A204.1 (cell line): ENCODE measurements at regions not wholly inside any gene's neighbourhood (a gene's known extent, or its start where the extent isn't known, plus 50 kb on each side); places are given as distances from the start of the nearest gene placed in this dataset.

Experiments used
- FAIRE-seq: peaks from 2 replicates; lab custom pipeline; 2012; peaks lifted over from hg19 to GRCh38; lab: Jason Lieb, UNC

- no peak for FAIRE-seq
Observed at GRCh38 chr2:129760669-129761068, 218.8 kb upstream of the RAB6C start.

DNA sequence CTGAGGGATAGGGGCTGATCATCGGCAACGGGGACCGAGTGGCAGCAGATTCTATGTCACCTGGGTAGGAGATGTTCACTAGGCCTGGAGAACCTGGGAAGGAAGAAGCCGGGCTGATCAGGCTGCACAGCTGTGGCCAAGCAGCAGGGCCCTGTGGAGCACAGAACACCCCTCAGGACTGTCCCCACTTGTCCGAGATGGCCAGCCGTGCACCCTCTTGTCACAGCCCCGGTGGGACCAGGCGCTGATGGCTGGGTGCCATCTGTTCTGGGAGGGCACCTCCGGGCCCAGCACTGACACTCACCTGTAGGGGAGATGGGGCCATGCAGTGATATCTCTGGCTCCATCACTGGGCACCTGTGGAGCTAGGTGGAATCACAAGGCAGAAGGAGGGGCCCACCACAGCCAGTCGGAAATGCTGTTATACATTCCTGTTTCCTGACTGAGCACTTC is 217.9 kb upstream of the RAB6C start:
- no peak for FAIRE-seq

- FAIRE-seq = no peak
Observed at GRCh38 chr2:129762386-129763189, 216.9 kb upstream of the RAB6C start.

DNA sequence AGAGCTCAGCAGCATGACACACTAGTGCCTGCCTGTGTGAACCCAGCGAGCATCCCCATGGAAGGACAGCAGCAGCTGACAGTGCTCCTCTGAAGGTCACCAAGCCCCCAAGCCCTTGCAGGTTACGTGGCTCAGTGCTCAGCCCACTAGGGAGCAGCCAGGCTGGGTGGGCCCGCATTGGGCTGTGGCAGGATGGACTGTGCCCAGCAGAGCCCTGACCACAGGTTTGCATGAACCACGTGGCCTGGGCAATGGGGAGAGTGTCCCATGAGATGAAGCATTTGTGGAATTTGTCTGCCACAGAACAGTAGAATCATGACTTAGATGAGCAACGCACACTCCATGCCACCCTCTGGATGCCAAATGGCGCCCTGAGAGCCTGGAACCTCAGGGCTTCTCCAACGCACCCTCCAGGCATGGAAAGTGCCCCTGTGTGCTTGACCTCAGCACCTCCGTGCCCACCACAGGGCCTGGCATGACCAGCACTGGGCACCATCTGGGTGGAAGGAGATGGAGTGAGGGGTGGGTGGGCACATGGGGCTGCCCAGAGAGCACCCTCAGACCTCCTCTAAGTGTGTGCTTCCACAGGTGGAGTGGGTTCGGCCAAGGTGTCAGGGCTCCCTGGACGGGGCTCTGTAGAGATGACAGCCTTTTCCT is 216.1 kb upstream of the RAB6C start:
- FAIRE-seq = no peak

DNA sequence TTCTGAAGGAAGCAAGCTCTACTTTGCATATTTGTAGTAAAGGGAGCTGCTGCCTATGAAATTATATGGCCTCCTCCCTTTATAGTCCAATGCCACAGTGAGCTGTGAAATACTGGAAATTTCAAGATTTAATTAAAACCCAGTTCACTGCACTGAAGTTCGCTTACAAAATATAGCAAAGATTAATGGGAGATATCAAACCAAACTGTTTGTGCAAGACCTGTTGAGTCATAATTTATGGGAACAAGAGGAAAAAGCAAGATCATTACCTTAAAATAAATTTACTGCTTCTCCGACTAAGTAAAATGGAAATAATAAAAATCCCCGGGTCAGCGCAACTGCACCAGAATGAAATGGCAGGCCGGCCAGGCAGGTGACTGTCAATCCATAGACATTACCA is 215.5 kb upstream of the RAB6C start:
- no peak for FAIRE-seq

- no peak for FAIRE-seq
Observed at GRCh38 chr2:129764376-129765325, 214.8 kb upstream of the RAB6C start.

GRCh38 chr2:129765326-129765677 is 214.2 kb upstream of the RAB6C start:
- FAIRE-seq = no peak

DNA sequence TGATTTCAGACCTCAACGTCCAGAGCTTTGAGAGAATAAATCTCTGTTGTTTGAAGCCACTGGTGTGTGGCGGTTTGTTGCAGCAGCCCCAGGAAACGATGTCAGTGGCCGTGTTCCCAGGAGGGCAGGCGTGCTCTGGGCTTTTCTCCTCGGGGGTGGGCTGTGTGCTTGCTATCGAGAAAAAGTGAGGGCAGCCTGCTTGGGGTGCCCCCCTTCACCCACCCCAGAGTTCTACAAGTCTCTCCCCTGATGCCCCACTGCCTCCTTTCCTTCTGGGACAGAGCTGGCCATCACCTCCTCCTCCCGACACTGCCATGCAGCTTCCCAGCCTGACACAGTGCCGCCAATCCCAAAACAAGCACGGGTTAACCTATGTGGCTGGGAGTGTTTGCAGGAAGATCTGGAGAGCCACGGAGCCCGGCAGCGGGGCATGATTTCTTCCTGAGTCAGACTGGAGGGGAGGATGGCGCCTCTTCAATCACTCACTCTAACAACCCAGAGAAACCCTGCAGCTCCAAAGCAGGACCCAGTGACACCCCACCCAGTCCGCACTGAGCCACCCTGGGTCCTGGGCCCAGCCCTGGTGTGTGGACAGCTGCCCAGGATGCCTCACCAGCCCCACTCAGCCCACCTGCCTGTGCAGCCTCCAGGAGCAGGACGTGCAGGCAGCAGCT is 213.7 kb upstream of the RAB6C start:
- FAIRE-seq = no peak

DNA sequence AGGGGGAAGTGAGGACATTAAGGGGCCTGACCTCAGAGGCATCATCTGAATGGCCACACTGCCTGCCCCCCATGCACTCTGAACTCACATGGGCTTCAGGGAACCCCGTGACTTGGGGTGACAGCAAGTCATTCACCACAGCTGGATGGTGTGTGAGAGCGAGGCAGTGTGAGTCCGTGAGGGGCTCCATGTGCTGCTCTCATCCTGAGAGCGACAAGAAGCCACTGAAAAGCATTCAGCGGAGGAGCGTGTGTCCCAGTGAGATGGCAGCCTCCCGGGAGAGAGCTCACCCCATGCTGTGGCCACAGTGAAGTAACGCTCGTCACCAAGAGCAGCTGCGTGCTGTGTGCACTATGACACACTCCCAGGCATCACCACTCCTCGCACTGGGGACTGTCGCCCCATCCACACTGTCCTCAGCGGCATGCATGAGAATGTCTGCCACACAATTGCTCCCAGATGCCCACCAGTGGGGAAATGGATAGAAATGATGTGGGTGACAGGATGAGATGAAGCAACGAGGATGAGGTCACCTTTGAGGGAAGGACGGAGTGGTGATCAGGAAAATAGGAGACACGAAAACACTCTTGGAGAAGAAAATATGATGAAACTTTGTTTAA is 213.0 kb upstream of the RAB6C start:
- FAIRE-seq = no peak

DNA sequence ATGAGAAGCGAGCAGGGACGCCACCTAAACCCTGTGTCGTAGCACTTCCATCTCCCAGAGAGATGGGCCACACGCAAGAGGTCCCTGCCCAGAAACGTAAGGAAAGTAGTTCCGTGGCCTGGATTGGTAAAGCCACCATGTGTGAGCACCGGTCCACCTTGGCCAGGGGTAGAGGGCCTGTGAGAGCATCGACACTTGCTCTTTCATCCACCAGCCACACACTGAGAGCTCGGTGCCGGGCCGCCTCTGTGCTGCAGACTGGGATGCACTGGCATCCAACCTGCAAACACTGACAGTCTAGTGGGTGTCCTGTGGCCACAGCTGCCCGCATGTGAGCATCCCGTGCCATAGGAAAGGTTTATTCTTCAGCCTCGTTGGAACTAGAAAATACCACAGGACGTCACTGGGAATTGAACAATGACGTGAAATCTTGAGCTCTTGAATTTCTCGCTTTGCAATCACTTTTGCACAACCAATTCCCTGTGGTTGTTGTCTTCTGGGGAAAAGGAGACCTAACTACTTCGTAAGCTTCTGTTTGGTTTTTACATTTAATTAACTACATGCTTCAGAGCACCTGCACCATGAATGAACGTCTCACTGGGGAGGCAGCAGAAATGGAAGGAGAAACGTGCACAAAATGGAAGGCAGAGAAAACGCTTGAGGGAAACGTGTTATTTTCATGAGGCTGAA is 212.0 kb upstream of the RAB6C start:
- no peak for FAIRE-seq

DNA sequence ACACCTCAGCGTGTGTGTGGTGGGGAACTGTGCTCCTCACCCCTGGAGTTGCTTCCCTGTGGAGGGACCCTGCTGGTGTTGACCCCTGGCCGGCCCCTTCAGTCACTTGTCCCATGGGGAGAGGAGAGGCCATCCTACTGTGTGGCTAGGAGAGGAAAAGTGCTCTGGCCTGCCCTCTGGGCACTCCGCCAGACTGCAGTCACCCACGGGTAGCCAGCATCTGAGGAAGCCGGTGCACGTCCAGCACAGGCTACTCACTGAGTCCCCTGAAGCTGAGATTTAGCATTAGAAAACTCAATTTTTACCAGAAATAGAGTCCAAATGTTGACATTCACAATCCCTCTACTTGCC is 211.5 kb upstream of the RAB6C start:
- FAIRE-seq = no peak

DNA sequence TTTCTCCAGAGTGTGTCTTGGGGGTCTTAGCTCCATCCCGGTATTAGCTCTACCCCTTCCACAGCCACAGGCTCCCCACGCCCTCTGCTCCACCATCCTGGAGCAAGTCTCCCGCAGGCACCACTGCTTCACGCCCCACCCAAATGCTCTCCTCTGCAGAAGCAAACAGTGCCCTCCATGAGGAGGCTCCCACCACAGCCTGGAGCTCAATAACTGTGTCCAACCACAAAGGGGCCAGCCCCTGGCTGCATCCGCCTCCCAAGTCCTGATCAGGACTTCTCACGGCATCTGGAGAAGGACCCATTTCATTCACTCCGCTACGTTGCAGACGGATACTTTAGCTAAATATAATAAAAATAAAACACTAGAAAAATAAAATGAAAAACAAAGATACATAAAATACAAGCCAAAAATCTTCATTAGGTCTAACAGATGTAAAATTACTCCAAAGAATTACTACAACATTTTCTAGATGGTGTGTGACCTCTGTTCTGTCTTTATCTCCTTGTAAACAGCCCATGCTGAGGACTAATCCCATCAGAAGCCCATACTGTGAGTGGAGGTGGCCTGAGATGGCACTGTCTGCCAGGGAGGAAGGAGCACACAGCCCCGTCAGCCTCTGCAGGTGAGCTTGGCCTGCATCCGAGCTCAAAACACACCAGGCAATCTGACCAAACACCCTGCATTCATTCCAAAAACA is 210.8 kb upstream of the RAB6C start:
- FAIRE-seq = no peak

GRCh38 chr2:129769185-129769991 is 210.1 kb upstream of the RAB6C start:
- FAIRE-seq = no peak

GRCh38 chr2:129771418-129772189 is 207.9 kb upstream of the RAB6C start:
- FAIRE-seq = no peak

- FAIRE-seq = no peak
Observed at GRCh38 chr2:129772190-129772579, 207.3 kb upstream of the RAB6C start.

DNA sequence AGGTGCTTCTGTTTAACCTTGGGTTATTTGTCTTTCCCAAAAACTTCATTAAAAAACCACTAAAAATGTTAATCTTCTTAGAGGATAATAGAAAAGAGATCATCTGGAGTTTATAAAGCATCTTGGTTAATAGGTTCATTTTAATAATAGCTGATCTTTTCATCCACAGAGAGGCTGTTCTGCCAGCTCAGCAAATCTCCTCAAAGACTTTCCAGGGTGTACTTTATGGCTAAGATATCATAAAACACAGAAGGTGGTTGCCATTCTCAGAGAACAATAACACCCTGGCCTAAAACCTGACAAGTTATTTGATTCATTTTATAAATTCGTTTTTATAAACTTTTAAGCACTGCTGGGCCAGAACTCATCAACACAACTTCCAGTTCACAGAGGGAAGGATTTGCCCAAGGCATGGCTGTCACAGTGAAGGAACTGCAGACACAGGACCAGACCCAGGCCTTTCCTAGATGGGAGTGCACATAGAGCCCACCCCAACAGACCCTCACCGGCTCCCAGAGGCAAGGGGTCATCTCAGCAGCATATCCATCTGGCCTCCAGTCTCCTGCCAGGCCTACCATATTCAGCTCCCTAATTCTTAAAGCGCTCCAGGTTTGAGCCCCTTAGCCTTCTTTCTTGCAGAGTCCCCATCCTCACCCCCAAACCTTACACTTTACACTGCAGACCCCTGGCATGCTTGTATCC is 203.4 kb upstream of the RAB6C start:
- no peak for FAIRE-seq

DNA sequence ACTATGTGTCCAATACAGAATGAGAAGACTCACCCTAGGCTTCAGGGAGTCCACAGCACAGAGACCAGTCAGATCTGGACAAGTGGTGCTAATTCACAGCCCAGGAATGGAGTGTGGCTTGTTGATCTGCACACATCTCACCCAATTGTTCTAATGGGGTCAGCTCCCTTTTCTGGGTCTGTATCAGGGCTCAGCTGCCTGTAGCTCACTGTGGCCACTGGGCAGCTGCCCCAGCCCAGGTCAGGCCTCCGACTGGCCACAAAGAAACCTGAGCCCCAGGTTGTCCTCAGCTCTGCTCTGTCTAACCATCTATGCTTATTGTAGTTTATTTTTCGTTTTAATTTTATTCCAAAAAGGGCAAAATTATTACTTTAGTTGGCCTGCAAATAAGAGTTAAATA is 202.3 kb upstream of the RAB6C start:
- FAIRE-seq = no peak
